Cardiac septum (tissue), 1 donor: ENCODE measurements at regions not wholly inside any gene's neighbourhood (a gene's known extent, or its start where the extent isn't known, plus 50 kb on each side); places are given as distances from the start of the nearest gene placed in this dataset.

Source experiments
- DNase-seq: peaks from one replicate; pipeline ENCODE4 v3.0.0-alpha.2; 2020; ENCODE audit warnings: low spot score
- intact Hi-C: fragments of 100-400 bp; cut with DNase I; formaldehyde crosslinking; loops from one replicate; pipeline ENCODE4 v1.14.0; 2022
- donor health status: DM: no; HTN: no; CAD: no.

DNA sequence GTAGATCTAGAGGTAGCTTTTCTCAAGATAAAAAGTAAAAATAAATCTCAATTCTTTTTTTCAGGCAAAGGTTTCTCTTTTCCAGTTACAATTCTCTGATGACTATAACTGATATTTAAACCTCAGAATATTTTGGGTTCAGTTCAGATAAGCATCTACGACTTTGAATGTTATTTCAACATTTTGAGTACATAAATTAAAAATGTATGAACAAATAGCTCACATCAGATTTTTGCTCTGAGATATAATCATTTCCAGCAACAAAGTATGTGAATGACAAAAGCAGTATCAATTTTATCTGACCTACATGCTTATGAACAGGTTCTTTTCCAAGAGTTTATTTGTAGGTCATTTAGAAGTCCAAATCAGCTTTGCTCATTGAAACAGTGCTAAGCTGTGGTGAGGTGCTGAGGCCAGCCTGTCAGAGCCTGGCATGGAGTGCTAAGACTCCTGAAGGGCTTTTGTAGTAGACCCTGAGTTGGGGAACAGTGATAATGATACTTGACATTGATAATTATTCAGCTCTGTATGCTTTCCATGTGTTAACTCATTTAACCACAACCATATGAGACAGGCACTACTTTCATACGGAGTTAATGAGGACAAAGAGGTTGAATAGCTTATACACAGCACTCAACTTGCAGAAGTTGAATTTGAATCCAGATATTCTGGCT, 205.0 kb upstream of the DCN start:
- intact Hi-C loops, result loop anchor here (10.0 kb wide), 1 partner anchor 857 kb away; no protein-coding TSS in a partner anchor
- no peak for DNase-seq

DNA sequence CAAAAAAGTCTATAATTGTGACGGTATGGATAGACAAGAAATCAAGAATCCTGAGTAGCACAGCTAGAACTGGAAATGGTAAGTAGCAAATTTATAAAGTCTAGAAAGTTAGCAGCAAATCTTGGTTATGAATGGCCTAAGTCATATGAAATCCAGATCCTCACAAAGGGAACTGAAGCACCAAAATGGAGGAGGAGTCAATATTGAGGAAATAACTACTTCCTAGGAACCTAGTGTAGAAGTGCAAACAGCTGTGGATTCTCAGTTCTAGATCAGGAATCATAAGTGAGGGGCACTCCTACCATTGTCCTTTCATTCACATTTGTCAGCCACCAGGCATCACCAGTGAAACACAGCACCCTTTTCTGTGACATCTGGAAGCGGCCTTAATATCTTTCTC, 202.2 kb upstream of the DCN start:
- intact Hi-C loops, result loop anchor here (5.0 to 10.0 kb wide), 4 partner anchors 427 to 1262 kb away; no protein-coding TSS in a partner anchor
- DNase-seq, result no peak

DNA sequence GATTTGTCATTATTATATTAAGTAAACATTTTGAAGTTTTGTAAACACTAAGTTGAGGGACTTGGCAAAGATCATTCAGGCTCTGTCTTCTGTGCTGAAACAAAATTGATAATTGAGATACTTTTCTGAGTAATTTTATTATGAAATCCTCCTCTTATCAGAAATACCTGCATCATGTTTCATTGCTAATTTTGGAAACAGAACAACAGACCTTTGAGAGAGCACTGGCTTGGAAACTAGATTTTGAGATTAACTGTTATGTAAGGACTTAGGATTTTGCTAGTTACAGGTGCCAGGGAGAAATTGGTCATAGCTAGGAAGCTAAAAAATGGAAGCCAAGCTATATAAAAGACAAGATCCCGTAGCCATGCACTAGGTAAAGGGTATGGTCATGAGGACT, 201.7 kb upstream of the DCN start:
- no peak for DNase-seq
- intact Hi-C loops, result loop anchor here (5.0 to 10.0 kb wide), 4 partner anchors 428 to 1263 kb away; no protein-coding TSS in a partner anchor

DNA sequence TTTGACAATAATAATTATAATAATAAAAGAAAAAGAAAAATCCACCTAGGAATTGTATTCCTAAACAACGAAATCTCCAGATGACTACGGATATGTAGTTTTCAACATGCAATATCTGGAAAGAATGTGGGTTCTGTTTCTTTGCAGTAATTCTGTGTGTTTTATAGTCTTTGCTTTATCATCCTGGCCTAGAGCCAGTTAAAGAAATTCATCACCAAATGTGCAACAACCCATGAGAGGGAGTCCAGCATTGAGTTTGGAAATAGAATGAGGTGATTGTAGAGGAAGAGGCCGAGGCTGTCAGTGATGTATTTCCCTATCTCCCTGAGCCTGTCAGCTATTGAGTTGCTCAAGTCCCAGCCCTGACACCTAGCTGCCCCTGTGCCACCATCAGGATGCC, 200.5 kb upstream of the DCN start:
- intact Hi-C loops, result loop anchor here (5.0 to 10.0 kb wide), 4 partner anchors 429 to 1264 kb away; no protein-coding TSS in a partner anchor
- DNase-seq, result no peak

DNA sequence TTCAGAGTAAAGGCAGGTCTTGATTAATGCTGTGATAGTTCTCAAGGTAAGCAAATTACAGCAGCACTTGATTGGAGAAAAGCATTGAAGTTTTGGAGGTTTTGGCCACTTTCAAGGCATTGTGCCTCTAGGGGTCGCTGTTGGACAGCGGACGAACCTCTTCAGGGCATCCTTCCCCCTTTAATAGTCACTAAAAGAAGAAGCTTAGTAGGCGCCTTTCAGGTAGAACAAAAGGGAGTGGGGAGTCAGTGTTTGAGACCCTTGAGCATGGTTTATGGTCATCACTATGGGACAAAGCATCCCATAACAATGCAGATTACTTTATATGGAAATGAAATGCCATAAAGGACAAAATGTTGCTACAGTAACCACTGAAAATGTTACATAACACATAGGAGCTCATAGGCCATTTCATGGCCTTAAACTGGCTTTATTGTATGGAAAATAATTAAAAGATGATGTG, 199.5 kb upstream of the DCN start:
- intact Hi-C loops, result loop anchor here (5.0 to 10.0 kb wide), 4 partner anchors 430 to 1265 kb away; no protein-coding TSS in a partner anchor
- DNase-seq, result peak; percentile 86

DNA sequence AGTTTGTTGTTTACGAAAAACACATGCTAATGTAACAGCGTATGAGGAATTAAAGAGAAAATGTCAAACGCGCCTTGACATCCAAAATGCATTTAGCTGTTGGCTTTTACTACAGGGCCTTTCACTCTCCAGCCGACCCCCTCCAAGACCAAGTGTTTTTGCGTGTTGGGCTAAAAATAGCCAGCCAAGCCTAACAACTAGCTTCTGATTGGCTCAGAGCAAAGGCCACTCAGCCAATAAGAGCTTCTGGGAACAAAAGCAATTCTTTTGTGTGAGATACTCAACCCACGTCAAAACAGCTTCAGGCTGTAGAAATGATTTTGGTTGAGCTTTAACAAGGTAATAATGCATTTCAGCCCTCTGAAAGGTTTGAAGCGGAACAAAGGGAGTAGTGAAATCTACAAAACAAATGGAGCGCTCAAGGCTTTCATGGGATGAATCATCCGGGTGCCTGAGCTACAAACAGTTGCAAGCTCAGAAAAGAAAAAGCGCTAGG, 198.7 kb upstream of the DCN start:
- intact Hi-C loops, result loop anchor here (2.0 to 10.0 kb wide), 5 partner anchors 431 to 1266 kb away; partner anchors contain the start of gene BTG1
- no peak for DNase-seq

DNA sequence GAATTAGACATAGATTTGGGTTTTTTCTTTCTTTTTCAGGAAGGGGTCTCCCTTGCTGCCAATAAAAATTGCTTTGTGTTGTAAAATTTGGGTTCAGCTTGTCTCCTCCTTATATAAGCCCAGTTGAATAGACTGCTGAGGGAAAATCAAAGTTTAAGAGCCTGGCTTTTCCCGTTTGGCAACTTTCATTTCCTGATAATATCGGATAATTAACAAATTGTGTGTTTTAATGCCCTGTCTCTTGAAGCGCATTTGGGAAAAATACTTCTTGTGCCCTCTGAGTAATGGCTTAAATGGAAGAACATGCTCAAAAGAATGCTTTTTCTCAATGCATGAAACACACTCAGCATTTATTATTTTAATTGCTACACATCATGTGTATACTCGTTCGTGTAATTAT, 198.0 kb upstream of the DCN start:
- no peak for DNase-seq
- intact Hi-C loops, result loop anchor here (2.0 to 10.0 kb wide), 5 partner anchors 432 to 1267 kb away; partner anchors contain the start of gene BTG1

DNA sequence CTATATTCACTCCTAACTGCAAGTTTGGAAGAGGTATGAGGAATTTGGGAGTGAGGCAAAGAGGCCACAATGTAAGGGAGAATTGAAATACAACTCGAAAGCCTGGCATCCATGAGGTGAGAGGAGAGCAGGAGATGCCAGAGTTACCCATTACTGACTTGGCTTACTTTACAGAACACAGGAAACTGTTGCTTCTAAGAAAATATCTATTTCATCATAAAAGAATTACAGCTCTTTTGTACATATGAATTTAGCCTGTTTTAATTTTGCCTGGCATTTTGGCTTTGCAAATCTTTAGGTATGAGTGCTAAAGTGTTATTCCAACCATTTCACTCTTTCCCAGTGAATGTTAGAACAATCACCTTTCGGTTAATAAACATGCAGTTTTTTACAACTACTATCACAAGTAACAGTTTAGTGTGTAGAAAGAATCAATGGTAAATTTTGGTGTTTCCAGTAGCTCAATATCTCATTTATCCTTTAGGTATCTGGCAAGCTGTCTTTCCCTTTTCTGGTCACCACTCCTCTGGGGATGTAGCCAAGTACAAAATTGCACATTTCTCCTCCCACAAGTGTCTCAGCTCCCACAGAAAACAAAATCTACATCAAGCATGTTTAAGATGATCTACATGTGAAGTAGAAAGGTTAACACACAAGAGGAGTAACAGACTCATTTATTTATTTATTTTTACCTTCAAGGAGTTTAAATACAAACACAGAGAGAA, 196.6 kb upstream of the DCN start:
- DNase-seq, result no peak
- intact Hi-C loops, result no loop called here

DNA sequence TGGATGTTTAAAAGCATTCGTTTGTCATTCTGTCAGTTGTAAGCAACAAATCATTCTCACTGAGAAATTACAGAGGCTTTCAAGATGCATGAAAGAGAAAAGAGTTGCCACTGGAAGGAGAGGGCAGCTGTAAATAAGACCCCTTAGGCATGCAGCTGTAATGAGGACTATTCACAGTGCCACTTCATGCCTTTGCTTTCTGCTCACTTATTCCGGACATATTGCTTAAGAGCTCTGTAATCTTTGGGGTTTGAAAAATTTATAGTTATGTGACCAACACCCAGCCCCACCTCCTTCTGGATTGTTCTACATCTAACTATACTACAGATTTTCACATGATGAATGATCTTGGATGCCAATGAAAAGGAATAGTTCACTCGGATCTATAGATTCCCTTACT, 194.8 kb upstream of the DCN start:
- no peak for DNase-seq
- intact Hi-C loops, result no loop called here

DNA sequence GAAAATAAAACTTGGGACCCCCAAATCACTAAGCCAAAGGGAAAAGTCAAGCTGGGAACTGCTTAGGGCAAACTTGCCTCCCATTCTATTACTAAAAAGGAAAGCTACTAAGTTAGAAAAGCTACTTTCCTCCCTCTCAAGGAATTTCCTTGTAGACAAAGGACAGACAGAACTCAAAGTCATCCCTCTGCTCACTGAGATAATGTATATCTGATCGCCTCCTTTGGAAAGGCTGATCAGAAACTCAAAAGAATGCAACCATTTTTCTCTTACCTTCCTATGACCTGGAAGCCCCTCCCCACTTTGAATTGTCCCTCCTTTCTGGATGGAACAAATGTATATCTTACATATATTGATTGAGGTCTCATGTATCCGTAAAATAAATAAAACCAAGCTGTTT, 190.5 kb upstream of the DCN start:
- no peak for DNase-seq
- intact Hi-C loops, result no loop called here

DNA sequence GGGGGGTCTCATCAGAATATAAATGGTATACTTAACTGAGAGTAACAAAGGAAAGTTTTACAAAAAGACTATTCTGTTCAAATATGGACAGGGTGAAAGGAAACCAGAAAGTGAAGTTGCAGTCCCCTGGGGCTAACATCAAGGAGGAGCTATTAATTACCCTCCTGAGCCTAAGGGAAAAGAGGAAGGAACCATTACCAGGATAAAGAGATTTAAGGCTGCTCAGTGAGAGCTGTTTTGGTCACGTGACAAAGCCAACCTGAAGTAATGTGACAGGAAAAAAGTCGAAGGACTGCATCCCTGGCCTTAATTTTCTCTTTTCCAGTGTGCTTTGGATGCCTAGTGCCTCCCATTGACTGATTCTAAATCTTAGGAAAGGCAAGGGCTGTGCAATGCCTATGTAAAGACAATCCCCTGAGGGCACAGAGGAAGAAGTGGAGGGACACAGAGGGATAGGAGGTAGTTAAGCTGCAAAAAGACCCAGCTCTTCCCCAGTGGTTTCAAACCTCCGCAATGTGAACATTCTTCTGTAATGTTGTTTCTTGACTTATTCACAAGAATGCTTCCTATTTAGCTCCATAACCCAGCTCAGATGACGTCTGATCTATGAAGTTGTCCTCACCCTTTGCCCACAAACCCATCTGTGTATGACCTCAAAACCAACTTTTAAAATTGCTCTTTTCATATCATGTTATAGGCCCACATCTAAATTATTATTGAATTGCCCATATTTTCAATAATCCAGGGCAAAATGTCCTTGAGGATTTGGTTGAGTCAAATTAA, 187.7 kb upstream of the DCN start:
- DNase-seq, result no peak
- intact Hi-C loops, result no loop called here

DNA sequence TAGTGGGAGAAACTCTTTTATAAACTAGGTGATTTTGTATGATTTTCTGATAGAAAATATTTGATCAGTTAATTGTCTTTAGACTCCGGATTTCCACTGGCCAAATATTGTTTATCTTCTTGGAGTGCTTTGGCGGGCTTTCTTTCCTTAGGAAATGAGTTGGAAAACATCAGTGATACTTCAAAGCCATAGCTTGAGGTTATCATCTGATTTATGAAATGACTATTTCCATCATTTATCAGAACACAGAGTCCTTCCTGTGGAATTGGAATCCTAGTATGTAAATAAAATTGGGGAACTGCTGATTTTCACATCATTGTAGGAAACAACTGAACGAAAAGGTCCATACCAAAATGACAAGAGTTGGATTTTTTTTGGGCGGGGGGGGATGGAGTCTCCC, 186.0 kb upstream of the DCN start:
- intact Hi-C loops, result loop anchor here (10.0 kb wide), 1 partner anchor 1276 kb away; no protein-coding TSS in a partner anchor
- no peak for DNase-seq

DNA sequence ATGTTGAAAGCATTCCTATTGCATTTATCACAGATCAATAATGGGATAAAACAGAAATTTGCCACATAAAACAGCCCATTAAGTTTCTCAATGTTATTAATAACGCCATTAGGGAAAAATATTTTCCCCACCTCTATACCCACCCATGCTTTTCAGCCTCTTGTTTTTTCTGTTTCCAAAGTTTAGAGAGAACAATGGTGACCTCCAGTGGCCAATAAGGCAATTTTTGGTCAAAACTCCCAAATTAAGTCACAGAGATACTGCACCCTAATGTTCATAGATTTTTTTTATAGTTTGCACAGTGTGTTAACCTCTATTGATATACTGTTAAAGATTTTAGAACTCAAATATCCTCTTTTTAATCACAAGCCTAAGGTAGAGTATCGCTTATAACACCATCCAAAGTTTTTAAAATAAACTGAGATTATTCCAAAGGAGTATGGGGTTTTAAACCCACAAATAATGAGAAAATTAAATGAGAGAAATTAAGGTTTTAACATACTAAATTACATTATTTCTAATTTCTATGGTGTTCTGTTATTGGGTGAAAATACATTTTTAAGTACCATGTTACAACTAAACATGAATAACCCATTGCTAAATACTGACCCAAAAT, 184.7 kb upstream of the DCN start:
- DNase-seq, result no peak
- intact Hi-C loops, result loop anchor here (10.0 kb wide), 1 partner anchor 1277 kb away; no protein-coding TSS in a partner anchor

DNA sequence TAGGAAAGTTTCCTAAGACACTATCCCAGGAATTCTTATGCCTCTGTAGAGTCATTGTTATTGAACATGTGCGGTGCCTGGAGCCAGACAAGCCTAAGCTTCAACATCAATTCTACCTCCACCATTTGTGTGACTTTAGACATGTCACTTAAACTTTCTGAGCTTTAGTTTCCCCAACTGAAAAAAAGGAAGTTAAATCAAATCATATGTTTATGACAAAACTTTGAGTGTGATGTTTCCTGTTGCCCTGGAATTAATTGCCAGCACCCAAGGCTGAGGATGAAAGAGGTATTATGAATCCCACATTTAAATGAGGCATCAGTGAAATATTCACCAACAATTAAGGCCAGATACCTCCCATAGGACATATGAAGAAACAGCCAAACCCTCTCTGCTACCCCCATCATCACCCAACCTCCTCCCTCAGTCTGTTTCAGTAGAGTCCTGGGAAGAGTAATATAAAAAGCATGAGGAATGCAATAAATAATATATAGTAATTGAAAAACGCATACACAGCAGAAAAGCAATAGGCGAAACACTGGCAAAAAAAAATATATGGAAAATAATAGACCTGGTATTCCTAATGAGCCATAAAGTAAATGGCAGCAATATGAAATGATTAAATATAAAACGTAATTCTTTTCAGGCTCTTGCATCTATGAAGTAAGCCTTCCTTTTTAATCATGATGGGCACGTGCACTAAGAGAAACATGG, 182.0 kb upstream of the DCN start:
- no peak for DNase-seq
- intact Hi-C loops, result loop anchor here (10.0 kb wide), 1 partner anchor 1280 kb away; no protein-coding TSS in a partner anchor

DNA sequence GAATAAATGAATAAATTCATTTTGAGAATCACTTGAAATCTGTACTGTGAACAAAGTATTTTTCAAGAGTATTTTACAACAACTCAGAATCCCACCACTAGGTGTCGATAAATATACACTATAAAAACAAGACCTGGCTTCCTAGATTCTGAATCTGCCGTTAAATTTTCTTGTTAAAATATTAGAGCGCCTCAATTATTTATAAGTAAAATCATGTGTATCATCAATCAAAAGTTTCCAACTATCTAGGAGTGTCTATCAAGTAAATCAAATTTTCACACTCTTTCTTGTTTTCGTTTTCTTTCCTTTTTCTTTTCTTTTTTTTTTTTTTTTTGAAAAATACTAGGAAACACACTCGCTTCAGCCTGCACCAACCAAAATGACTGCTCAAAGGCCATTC, 179.2 kb upstream of the DCN start:
- no peak for DNase-seq
- intact Hi-C loops, result loop anchor here (10.0 kb wide), 1 partner anchor 1283 kb away; no protein-coding TSS in a partner anchor

DNA sequence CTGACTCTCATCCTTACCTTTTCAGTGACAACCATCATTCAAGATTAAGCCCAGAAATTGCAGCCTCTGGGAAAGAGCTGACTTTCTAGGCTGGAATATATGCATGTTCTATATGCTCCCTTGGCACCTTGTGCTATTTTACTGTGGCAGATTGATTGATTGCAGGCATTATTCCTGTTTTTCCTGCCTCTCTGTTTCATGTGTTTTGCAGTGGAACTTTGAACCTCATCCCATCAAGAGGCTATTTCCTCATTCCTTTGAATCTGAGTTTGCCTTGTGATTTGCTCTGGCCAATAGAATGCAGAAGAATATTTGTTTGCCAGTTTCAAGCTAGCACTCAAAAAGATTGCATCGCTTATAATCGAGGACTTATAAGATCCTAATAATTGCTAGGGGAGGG, 174.8 kb upstream of the DCN start:
- DNase-seq, result no peak
- intact Hi-C loops, result loop anchor here (5.0 kb wide), 1 partner anchor 380 kb away; no protein-coding TSS in a partner anchor

DNA sequence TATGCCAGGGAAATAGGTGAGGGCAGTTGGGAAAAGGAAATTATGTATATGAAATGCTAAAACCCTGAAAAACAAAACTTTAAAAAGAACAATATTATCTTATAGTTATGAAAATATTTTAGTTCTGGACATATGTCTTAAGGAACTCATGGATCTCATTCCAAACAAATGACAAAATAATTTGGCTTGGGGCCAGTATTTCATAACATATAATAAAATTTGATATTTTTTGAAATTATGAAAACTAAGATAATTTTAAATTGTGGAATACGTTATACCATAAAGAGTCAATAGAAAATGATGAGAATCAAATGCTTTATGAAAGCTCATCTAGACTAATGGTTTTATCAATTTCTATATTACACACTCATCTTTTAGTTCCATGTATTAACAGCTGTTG, 173.8 kb upstream of the DCN start:
- intact Hi-C loops, result loop anchor here (5.0 kb wide), 1 partner anchor 379 kb away; no protein-coding TSS in a partner anchor
- no peak for DNase-seq
